NCI-H1048 (cell line): ENCODE measurements at regions not wholly inside any gene's neighbourhood (a gene's known extent, or its start where the extent isn't known, plus 50 kb on each side); places are given as distances from the start of the nearest gene placed in this dataset.

Source experiments
- DNase-seq: peaks from one replicate; lab custom pipeline; 2025; lab: John Stamatoyannopoulos, UW

DNA sequence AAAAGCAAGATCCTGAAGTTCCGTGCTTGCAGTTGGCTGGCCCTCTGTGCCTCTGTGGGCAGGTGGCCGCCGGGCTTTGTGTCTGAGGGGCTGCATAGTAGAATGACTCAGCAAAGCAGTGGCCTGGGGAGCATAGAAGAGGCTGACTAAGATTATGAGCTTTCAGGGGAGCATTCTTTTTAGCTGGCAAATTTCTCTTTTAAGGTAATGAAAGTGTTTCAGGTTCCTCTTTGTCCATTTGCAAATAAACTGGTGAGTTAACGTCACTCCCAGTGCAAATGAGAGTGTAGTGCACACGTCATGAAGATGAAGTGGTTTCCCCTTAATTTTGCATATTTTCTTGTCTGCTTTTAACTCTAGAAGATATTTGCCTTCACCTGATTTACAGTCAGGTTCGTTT, 98.6 kb downstream of the BCL2L11 start:
- DNase-seq: no peak

DNA sequence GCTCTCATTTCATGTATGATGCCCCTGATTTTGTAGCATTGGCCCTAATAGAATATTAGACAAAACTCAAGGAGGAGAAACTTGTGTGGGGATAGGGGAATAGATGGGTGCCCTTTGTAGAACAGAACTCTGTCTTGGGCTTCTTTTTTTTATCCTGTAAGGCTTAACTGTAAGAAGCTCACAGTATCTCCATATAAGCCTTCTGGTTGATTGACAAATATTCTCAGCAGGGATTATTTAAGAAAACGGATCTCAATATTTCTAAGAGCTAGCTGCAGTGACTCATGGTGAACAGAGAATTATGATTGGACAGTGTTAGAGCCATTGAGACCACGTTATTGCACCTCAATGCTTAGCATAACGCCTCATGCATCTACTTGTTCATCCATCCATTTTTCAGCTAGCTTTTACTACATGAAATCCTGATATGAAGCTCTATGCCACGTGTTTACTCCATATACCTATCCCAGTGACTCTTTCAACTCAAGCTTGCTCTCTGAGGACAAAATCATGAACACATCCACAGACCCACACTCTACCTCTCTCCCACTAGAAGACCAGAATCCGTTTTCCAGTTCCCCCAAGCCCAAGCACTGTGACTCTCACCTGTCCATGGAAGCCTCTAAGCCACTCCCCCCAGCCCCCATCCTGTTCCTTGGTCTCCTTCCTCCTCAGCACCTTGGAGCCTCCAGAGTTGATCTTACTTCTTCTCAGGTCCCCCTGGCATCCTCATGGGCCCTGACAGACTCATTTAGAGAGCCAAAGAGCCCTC, 99.2 kb downstream of the BCL2L11 start:
- DNase-seq: no peak

DNA sequence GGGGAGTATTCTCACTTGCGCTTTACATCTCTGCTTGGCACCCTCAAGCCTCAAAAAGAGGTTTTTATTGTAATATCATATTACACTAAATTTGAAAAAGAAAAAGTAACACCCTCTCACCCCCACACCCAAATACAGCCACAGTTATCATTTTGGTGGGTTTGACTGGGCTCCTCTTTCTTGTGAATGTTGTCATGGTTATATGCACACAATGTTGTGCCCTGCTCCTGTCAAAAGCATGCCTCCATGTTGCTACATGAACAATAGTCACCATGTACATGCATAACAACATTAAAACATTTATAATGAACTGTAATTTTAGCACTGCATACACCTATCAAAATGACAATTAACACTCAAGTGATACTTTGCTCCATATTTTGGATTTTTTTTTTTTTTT, 100.2 kb downstream of the BCL2L11 start:
- no peak for DNase-seq

DNA sequence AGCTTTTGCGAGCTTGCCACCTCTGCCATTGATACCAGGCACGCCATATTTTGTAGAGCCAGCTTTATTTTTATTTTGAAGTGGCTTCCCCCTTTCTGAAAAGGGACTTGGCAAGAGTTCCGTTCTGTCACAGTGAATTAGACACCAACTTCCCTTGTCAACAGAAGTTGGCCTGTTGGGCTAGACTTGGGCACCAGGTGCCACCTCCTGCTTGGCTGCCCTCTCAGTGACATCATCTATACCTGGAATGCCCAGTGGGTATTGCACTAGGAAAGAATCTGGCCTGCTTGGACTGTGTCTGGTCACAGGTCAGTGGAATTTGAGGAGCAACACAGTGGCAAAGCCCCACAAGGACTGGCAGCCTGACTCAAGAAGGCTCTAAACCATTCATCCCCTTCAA, 101.0 kb downstream of the BCL2L11 start:
- DNase-seq: no peak

DNA sequence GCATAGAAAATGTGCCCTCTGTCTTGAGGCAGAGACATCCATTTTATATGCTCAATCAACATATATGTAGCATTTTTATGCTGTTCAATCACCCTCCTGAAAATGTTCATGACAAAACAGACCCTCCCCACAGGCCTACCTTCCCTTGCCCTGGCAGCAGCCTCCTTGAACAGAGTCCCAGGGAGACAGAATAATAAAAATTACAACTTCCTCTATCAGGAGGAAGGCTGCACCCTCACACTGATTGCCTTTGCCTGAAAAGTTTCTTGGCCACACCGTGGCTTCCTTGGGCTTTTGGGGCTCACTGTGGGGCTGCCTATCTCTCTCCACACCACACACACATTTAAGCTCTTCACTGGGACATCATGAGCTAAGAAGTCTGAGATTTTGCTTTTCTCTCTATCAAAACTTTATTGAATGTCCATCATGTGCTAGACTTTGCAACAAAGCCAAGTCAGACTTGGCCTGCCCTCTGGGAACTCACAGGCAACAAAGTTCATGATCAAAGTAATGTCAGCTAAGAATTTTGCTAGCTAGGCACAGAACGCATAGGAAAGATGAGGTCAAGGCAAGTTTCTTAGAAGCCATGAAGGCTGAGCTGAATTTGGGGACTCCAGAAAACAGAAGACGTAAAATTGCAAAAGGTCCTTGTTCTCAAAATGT, 101.6 kb downstream of the BCL2L11 start:
- DNase-seq: no peak

DNA sequence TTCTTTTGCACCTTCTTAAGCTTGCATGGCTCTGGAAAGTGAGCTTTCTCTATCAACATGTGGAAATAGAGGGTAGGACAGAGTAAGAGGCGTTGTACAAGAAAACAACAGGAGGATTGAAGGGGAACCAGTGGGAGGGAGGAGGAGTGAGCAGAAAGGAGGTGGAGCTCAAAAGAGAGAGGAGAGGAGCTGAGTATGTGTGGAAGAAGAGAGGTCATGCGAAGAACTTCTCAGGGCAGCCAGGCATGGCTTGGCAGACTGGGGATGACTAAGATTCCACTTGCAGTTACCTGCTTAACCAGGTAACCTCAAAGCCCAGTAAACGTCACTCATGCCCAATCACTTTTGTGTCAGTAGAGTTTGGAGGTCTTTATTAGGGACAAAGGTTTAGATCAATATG, 105.1 kb downstream of the BCL2L11 start:
- DNase-seq: no peak

DNA sequence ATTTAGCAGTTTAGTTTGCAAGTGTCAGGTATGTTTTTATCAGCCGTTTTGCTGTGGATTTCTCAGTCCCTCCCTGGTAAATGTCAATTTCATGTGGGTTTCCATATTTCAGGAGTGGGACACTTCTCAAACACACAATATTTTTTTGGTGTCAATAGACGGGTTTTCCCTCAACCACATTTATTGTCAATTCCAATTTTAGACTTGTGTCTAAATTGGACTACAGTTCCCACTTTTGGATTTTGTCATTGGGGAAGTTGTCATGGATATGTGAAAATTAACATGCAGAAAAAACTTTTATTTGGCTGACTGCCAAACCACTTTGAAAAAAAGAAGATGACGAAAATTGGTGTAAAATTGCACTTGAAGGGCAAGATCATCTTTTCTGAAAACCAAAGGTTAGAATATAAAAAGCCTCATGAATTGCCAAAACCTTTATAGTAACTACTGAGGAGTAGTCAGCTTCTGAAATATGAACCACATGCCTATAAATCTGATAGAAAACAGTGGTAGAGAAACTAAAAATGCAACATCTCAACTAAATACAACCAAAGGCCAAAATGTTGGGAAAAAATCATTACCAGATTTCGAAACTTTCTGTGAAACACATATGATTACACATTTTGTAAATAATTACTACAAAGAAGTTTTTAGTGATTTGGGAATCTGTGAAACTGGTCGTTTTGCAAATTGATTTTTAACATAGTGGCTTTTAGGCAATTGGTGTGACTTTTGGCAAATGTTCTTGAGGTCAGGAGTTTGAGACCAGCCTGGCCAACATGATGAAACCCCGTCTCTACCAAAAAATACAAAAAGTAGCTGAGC, 106.4 kb downstream of the BCL2L11 start:
- DNase-seq: no peak

DNA sequence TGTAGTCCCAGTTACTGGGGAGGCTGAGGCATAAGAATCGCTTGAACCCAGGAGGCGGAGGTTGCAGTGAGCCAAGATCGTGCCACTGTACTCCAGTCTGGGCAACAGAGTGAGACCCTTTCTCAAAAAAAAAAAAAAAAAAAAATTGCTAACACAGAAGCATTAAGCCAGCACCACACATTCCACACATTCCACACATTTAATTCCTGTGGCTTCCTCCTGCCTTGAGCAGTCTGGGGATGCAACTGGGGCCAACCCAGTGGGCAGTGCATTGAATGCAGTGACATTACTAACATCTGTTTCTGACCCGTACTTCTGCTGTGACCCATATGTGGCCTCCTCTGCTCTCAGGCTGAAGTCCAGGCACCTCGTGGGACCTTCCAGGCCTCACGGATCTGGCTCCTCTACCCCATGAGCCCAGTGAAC, 107.0 kb downstream of the BCL2L11 start:
- DNase-seq: no peak

DNA sequence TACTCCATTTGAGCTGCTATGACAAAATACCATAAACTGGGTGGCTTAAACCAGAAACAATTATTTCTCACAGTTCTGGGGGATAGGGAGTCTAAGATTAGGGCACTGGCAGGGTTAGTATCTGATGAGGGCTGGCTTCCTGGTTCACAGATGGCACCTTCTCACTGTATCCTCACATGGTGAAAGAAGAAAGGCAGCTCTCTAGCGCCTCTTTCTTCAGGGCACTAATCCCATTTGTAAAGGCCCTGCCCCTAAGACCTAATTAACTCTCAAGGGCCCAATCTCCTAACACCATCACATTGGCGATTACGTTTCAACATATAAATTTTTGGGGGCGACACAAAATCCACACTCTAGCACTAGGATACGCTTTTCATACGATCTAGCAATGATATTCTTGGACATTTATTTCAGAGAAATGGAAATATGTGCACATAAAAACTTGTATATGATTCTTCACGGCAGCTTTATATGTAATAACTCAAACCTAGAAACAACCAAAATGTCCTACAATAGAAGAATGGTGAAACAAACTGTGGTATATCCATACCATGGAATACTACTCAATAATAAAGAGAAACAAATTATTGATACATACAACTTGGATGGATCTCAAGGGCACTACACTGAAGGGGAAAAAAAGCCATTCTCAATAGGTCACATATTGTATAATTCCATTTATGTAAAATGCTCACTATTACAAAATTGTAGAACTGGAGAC, 111.0 kb downstream of the BCL2L11 start:
- no peak for DNase-seq

DNA sequence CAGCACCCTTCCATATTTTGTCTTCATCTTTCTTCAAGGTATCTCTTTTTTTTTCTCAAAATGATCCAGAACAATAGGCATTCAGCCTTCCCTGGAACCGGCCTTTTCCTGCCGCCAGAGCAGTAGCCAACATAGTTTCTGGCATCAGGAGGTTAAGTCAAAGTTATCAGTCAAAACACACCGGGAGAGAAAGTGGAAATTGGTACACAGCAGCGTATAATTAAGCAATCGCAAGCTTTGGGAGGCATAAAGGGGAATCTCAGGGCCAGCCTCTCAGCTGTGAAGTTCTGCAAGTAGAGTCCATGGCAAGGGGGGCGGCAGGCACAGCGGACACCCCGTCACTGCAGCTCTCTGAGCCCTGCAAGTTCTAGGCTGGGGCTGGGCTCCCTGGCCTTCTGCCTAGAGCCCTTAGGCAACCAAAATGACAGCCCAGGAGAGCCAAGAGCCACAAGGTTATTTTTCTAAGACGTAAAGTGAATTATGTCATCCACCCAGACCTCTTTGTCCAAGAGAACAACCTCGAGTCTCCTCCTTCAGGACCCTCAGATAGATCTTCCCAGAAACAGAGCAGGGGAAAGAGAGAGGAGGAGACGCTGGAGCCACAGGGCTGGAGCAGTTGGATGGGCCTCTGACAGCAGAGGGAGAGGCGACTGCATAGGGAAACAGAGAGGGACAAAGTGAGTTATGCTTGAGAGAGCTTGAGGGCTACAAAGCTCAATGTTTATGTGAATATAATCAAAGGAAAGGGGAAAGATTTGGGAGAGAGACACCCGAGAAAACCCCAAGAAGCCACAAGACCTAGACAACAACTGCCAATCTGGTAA, 114.7 kb downstream of the BCL2L11 start:
- DNase-seq: no peak

DNA sequence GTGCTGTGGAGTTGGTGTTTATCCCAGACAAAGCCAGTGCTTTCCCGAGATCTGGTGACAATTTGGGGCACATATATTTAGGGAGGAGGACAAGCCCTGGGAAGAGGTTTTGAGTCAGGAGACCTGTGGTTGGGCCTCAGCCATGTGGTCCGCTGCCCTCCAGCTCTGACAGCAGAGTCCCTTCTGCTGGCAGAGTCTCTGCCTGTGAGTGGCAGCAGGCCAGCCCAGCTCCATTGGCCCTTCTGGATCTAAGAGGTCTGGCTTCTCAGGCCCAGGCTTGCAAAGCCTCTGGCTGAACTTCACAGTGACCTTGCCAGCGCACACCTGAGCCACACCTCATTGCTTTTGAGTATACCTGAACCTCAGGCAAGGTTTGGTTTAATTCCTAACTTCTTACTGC, 115.3 kb downstream of the BCL2L11 start:
- no peak for DNase-seq

DNA sequence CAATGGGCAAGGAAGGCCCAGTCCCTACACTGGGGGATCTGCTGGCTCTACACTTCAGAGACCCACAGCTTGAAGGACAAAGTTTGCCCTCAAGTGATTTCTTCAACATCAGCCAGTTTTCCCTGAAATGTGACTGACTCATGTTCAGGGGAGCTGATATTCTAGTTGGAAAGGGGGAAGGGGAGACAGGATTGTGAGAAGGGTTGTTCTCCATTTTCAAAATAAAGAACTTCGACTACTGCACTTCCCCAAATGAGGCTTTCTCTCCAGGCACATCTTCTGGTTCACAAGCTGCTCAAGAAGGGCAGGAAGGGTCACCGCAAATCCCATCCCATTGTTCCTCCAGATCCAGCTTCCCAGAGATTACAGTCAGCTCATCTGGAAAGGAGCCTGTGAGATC, 117.6 kb downstream of the BCL2L11 start:
- DNase-seq: no peak

DNA sequence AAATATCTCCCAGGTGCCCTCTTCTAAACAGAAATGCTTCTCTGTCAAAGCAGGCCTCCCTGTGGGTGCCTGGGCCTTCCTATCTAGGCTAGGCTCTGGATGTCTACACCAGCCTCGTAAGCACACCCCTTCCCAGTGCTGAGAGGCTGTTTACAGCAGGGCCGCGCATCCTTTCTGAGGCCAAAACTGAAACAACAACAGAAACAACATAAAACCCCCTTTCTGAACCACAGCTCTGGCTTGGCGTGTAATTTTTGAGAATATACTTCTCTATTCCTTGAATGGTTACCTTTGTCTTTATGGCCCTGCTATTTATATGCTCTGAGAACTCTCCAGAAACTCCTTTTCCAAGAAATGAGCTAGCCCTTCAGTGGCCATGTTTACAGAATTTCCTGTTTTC, 118.4 kb downstream of the BCL2L11 start:
- DNase-seq: no peak

DNA sequence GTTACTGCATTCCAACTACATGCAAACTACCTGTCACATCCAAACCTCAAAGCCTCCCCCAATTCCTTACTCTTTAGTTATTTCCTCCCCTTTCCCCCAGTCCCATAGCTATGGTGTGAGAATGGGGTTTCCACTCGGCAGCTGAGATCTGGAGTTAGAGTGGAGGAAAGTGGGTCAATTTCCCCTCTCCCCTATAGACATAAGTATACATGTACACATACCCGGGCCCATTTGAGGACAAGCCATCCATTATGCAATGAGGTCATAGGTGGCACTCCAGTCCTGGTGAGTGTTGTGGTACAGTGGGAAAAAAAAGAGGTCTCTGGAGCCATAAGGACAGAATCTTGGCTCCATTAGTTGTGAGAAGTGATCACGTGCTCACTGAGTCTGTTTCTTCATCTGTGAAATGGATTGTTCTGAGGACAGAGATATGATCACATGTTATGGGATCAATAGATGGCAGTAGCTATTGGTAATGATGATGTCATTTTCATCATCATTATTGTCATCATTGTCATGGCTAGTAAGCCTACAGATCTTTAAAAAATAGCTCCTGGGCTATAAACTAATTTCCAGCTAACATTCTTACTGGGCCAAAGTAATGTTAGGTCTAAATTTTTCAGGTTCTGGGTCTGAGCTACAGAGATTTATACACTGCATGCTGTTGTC, 119.0 kb downstream of the BCL2L11 start:
- no peak for DNase-seq

DNA sequence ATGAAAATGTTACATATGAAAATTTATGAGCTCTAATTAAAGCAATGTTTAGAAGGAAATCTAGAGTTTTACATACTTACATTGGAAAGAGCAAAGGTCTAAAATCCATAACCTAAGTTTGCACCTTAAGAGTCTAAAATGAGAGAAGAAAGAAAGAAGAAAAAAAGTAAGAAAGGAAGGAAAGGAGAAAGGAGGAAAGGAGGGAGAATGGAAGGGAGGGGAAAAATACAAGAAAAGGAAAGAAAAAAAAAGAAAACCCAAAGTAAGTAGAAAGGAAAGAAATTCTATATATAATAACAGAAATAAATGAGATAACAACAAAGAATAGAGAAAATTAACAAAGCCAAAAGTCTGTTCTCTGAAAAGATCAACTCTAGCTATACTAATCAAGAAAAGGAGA, 122.6 kb downstream of the BCL2L11 start:
- DNase-seq: no peak

DNA sequence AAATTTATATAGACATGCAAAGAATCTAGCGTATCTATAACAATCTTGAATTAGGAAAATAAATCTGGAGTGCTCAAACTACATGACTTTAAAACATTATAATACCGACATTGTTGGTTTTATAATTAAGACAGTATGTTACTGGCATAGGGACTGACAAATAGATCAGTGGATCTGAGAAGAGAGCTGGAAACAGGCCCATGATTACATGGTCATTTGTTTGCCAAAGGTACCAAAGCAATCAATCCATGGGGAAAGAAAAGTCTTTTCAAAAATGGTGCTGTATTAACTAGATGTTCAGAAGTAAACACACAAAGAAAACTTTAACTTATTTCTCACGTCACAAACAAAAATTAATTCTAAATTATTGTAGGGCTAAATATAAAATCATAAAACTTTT, 124.2 kb downstream of the BCL2L11 start:
- DNase-seq: no peak

DNA sequence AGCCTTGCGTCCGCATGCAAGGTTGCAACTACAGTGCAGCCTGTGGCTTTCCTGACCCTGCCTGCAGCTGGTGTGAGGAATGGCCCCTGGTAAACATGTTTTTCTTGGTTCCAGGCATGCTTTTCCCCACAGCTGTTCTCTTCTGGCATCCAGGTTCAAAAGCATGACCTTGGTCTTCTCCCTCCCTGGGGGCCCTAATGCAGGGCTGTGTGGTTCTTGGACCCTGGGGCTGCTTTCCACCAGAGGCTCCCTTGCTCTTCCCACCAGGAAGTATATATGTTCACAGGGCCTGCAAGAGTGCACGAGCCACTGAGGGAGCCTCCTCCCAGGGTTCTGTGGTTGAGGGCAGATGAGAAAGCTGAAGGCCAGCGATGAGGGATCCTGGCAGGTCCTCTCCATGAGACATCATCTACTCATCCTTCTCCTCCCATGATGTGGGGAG, 125.9 kb downstream of the BCL2L11 start:
- DNase-seq: no peak

DNA sequence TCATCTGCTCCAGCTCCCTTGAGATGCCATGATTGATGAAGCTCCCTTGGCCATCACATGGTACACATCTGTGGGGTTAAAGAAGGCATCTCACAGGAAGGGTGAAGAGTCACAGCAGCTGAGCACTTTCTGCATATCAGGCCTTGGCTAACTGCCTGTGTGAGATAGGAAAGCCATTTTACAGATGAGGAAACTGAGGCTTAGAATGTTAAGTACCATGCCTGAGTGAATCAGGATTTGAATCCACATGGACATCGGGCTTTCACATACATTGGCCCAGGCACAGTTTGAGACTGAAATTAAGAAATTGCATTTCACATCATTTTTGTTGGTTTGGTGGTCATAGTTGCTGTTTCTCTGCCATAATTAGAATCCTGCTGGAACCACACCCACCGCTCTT, 126.8 kb downstream of the BCL2L11 start:
- no peak for DNase-seq

DNA sequence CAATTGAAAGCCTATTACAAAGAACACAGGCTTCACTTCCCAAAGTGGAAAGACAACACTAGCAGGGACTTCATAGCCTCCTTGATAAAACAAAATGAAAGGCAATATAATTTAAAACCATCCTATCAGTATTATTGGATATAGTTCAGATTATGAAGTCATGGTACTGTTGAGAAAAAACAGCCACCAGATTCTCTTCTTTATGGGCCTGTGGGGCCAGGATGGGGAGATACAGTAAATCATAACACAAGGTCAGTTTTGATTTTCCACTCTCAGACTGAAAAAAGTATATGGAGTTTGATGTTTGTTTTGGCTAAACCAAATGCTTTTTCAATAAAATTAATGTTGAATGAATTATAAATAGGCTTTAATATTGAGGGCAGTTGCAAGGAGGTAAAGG, 129.1 kb downstream of the BCL2L11 start:
- no peak for DNase-seq

DNA sequence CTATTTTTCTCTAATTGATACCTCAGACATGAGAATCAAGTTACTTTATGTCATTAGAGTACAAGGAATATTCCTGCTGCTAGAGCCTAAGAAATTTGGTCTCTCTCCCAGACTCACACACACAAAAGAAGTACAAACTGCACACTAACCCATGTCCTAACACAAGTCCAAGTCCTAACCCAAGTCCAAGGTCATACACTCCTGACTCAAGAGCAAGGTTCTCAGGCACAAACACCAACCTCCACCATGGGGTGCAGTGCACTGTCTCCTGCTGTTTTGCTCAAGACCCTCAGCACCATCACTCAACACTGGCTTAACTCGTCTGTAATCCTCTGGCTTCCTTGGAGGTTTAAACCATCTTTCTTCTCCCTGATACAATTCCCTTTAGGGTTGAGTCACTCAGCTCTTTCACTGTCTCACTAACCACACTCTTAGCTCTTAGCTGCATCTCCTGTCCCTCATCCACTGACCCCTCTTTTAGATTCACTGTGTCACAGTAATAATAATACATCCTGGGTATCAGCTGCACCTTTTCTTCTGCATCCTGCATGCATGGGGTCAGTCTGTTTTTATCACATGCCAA, 129.8 kb downstream of the BCL2L11 start:
- DNase-seq: no peak
